ENCODE measurements at regions not wholly inside any gene's neighbourhood (a gene's known extent, or its start where the extent isn't known, plus 50 kb on each side); places are given as distances from the start of the nearest gene placed in this dataset.
A peak's percentile ranks its signal among the peaks of the same experiment; 100 is the strongest.

DNA sequence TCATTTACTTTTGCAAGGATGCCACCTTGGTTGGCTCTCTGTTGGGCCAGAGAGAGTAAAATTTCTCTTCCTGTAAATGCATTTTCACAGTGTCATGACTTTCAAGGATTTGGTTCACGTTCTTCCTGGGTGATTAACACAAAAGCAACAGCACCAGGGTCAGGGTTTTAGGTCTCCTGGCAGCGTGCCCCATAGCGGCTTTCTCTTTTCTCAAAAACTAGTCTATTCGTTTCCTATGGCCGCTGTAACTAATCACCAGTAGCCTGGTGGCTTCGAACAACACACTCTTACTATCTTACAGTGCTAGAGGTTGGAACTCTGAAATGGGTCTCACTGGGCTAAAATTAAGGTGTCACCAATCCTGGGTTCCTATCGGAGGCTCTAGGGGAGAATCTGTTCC lies 56.3 kb upstream of the ACMSD start:
- TF ChIP-seq, protein P1, sequence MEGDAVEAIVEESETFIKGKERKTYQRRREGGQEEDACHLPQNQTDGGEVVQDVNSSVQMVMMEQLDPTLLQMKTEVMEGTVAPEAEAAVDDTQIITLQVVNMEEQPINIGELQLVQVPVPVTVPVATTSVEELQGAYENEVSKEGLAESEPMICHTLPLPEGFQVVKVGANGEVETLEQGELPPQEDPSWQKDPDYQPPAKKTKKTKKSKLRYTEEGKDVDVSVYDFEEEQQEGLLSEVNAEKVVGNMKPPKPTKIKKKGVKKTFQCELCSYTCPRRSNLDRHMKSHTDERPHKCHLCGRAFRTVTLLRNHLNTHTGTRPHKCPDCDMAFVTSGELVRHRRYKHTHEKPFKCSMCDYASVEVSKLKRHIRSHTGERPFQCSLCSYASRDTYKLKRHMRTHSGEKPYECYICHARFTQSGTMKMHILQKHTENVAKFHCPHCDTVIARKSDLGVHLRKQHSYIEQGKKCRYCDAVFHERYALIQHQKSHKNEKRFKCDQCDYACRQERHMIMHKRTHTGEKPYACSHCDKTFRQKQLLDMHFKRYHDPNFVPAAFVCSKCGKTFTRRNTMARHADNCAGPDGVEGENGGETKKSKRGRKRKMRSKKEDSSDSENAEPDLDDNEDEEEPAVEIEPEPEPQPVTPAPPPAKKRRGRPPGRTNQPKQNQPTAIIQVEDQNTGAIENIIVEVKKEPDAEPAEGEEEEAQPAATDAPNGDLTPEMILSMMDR (IDR thresholded peaks at IDR 0.05), result no peak
- DNase-seq, result no peak
- intact Hi-C loops (cut with DNase I), result loop anchor here (10.0 kb wide), 1 partner anchor 113 kb away; no protein-coding TSS in a partner anchor
- H3K4me1 ChIP-seq, result no peaks in the 10 kb centered on the region
- no peak overlapping the region for H3K9ac ChIP-seq (ENCODE audit: low read depth in 2 of 2, low read length in 2 of 2)
- no peak overlapping the region for H3K27ac ChIP-seq
- no peaks in the 10 kb centered on the region for H3K27me3 ChIP-seq
- H3K4me3 ChIP-seq, result no peak overlapping the region
- no peaks in the 10 kb centered on the region for H3K9me3 ChIP-seq
- no peaks in the 10 kb centered on the region for H3K36me3 ChIP-seq

DNA sequence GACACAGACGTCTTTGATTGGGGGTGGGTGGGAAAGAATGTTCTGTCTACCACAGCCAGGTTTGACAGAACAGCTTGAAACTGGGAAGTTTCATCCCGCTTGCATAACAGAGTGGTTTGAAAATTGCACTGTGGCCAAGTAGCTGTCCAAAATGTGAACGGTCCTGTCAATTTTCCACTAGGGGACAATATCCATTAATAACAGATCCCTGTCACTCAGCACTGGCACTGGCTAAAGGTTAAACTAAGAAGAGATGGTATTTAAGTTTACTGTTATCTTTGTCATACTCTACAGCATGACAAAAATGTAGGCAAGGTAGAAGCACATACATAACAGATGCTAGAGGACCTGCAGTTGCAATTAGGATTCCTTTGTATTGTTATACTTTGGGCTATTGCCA lies 55.6 kb upstream of the ACMSD start:
- TF ChIP-seq, protein P1 (IDR thresholded peaks at IDR 0.05), result peak; percentile 44
- DNase-seq, result no peak

DNA sequence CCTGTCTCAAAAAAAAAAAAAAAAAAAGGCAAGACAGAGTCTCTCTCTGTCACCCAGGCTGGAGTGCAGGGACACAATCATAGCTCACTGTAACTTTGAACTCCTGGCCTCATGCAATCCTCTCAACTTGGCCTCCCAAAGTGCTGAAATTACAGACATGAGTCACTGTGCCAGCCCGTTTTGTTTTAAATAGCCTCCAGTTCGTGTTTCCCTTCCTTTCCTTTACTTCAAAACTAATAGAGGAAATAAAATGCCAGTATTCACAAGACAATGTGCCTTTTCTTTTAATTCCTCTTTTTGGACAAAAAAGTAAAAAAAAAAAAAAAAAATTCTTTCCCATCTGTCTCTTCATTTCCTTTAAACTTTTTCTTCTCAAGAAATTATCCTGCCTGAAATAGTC lies 54.5 kb upstream of the ACMSD start:
- H3K4me1 ChIP-seq, result no peaks in the 10 kb centered on the region
- TF ChIP-seq, protein P1 (IDR thresholded peaks at IDR 0.05), result no peak
- no peak overlapping the region for H3K27ac ChIP-seq
- no peaks in the 10 kb centered on the region for H3K9me3 ChIP-seq
- no peak overlapping the region for H3K9ac ChIP-seq (ENCODE audit: low read depth in 2 of 2, low read length in 2 of 2)
- H3K36me3 ChIP-seq, result no peaks in the 10 kb centered on the region
- H3K4me3 ChIP-seq, result no peak overlapping the region
- no peaks in the 10 kb centered on the region for H3K27me3 ChIP-seq
- DNase-seq, result no peak
- intact Hi-C loops (cut with DNase I), result loop anchor here (10.0 kb wide), 1 partner anchor 111 kb away; no protein-coding TSS in a partner anchor

More for the DNA sequence above, 55.6 kb upstream of the ACMSD start:
- no peak overlapping the region for H3K9ac ChIP-seq (ENCODE audit: low read depth in 2 of 2, low read length in 2 of 2)
- no peaks in the 10 kb centered on the region for H3K4me1 ChIP-seq
- no peaks in the 10 kb centered on the region for H3K9me3 ChIP-seq
- H3K27me3 ChIP-seq, result no peaks in the 10 kb centered on the region
- H3K4me3 ChIP-seq, result no peak overlapping the region
- no peaks in the 10 kb centered on the region for H3K36me3 ChIP-seq
- intact Hi-C loops (cut with DNase I), result loop anchor here (10.0 kb wide), 1 partner anchor 112 kb away; no protein-coding TSS in a partner anchor
- no peak overlapping the region for H3K27ac ChIP-seq

DNA sequence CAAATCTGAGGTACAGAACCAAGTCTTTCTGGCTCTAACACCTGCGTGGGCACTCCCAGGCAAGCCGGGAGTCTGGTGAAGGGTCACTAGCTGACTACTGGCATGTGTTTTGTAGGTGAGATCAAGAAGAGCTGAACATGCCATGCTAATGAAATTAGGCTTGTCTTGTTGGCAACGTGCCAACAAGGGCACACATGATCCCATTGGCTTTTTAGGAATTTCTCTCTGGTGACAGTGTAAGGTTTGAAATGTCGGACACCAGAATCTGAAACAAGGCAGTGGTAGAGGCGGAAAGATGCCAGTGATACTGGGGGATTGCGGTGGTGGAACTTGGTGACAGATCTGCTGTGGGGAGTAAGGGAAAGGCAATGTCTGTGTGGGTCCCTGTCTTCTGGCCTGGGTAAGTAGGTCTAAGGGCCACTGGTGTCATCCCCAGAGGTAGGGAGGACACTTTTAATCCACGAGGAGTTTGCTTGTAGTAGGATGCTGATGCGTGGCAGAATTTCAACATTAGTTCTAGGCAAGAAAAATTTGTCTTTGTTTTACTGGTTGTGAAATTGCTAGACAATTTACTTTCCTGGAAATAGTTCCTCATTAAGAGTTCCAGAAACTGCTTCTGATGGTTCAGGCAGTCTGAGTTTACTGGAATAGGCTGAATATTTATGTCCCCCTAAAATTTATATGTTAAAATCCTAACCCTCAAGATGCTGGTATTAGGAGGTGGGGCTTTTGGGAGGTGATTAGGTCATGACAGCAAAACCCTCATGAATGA lies 52.6 kb upstream of the ACMSD start:
- H3K27ac ChIP-seq, result no peak overlapping the region

DNA sequence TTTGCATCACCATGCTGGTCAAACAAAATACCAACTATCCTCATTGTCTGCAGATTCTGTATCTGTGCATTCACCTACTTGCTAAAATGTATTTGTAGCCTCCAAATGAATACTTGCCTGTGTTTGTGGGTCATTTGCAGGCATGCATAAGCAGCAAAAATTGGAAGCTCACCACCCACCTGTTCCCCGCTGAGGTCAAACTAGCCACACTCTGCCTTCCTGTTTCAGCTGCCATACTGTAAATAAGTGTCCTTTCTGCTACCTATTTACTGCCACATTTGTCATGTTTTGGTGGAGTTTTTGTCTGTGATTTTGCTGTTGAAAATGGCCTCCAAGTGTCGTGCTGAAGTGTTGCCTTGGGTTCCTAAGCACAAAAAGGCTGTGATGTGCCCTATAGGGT lies 50.0 kb upstream of the ACMSD start:
- H3K36me3 ChIP-seq, result no peaks in the 10 kb centered on the region
- H3K4me1 ChIP-seq, result no peaks in the 10 kb centered on the region
- H3K4me3 ChIP-seq, result no peak overlapping the region
- no peak overlapping the region for H3K27ac ChIP-seq
- H3K9ac ChIP-seq (ENCODE audit: low read depth in 2 of 2, low read length in 2 of 2), result no peak overlapping the region
- intact Hi-C loops (cut with DNase I), result loop anchor here (10.0 kb wide), 1 partner anchor 106 kb away; no protein-coding TSS in a partner anchor
- no peaks in the 10 kb centered on the region for H3K27me3 ChIP-seq
- DNase-seq, result no peak
- H3K9me3 ChIP-seq, result no peaks in the 10 kb centered on the region
- TF ChIP-seq, protein P1 (IDR thresholded peaks at IDR 0.05), result no peak

More for the DNA sequence above, 52.6 kb upstream of the ACMSD start:
- Histone ChIP-seq H3K27me3 (no peaks in the 10 kb centered on the region), H3K9ac (ENCODE audit: low read depth in 2 of 2, low read length in 2 of 2) (no peak overlapping the region), H3K4me3 (no peak overlapping the region), H3K9me3 (no peaks in the 10 kb centered on the region), H3K4me1 (no peaks in the 10 kb centered on the region), H3K36me3 (no peaks in the 10 kb centered on the region)
- no peak for DNase-seq
- TF ChIP-seq, protein P1 (IDR thresholded peaks at IDR 0.05), result no peak
- intact Hi-C loops (cut with DNase I), result loop anchor here (10.0 kb wide), 1 partner anchor 109 kb away; no protein-coding TSS in a partner anchor

Data from colonic mucosa (tissue), 4 donors.